Vagina (tissue), 2 donors: ENCODE measurements at regions not wholly inside any gene's neighbourhood (a gene's known extent, or its start where the extent isn't known, plus 50 kb on each side); places are given as distances from the start of the nearest gene placed in this dataset.

Source experiments
- DNase-seq, 2 donors: peaks; one replicate each; pipeline ENCODE4 v3.0.0-alpha.2; 2017; ENCODE audit errors: extremely low spot score in 2 of 2
- H3K27ac ChIP-seq: fragments of 200-600 bp; sonication (generic); one replicate; pipeline ENCODE4 v1.5.1; 2019
- H3K27me3 ChIP-seq: fragments of 200-600 bp; sonication (generic); one replicate; pipeline ENCODE4 v1.5.1; 2019
- H3K36me3 ChIP-seq, 2 donors: fragments of 200-600 bp; sonication (generic); one replicate each; pipeline ENCODE4 v1.5.1; 2017 to 2019
- H3K4me1 ChIP-seq: fragments of 200-600 bp; sonication (generic); one replicate; pipeline ENCODE4 v1.5.1; 2019
- H3K4me3 ChIP-seq, 2 donors: fragments of 200-600 bp; sonication (generic); 1 replicate in 1 of 2; 2 replicates in 1 of 2; pipeline ENCODE4 v1.5.1; 2016 to 2019
- H3K9me3 ChIP-seq: fragments of 200-600 bp; sonication (generic); one replicate; pipeline ENCODE4 v1.5.1; 2019
- POLR2A ChIP-seq, 2 donors: fragments of 450-650 bp; IDR thresholded peaks; one replicate each; pipeline ENCODE4 v1.6.1; 2017; ENCODE audit warnings: antibody characterized with exemption in 2 of 2, mild to moderate bottlenecking in 2 of 2, moderate library complexity in 2 of 2
- POLR2AphosphoS5 ChIP-seq, 2 donors: sonication (generic); formaldehyde crosslinking; IDR thresholded peaks; one replicate each; pipeline ENCODE4 v1.9.0; 2017; ENCODE audit warnings: antibody characterized with exemption in 2 of 2, mild to moderate bottlenecking in 2 of 2, low read depth in 1 of 2; ENCODE audit not compliant: insufficient read depth in 1 of 2
- intact Hi-C: fragments of 100-400 bp; cut with DNase I; formaldehyde crosslinking; loops from one replicate; pipeline ENCODE4 v1.15.1; 2023
- TF ChIP-seq, protein P1 (sequence below), 3 experiments: fragments of 450-650 bp in 2 of 3; fragments of 200-600 bp in 1 of 3; sonication (generic) in 1 of 3; IDR thresholded peaks; one replicate each; pipeline ENCODE4 v1.5.1; 2017 to 2019; ENCODE audit warnings: antibody characterized with exemption in 3 of 3, mild to moderate bottlenecking in 2 of 3, moderate library complexity in 2 of 3

DNA sequence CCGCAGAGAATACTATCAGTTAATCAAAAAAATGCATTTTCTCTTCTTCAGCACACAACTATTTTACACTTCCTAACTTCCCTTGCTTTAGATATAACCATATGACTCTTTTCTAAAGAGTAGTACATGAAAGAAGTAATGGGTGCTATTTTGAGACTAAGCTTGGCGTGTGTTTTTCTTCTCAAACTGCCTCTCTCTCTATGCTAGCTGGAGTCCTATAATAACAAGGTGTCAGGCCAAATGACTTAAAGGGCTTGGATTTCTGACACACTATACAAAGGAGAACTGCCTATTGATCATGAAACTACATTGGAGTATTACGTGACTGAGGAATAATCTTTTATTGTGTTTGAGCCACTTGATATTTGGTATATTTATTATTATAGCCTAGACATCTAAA, 1330.1 kb upstream of the SPRY2 start:
- H3K4me3 ChIP-seq = no peak overlapping the region
- intact Hi-C loops = no loop called here
- H3K36me3 ChIP-seq = no peaks in the 10 kb centered on the region
- no peak overlapping the region for H3K27ac ChIP-seq
- no peak for DNase-seq
- TF ChIP-seq, protein P1, sequence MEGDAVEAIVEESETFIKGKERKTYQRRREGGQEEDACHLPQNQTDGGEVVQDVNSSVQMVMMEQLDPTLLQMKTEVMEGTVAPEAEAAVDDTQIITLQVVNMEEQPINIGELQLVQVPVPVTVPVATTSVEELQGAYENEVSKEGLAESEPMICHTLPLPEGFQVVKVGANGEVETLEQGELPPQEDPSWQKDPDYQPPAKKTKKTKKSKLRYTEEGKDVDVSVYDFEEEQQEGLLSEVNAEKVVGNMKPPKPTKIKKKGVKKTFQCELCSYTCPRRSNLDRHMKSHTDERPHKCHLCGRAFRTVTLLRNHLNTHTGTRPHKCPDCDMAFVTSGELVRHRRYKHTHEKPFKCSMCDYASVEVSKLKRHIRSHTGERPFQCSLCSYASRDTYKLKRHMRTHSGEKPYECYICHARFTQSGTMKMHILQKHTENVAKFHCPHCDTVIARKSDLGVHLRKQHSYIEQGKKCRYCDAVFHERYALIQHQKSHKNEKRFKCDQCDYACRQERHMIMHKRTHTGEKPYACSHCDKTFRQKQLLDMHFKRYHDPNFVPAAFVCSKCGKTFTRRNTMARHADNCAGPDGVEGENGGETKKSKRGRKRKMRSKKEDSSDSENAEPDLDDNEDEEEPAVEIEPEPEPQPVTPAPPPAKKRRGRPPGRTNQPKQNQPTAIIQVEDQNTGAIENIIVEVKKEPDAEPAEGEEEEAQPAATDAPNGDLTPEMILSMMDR (IDR thresholded peaks at IDR 0.05) = no peak
- TF ChIP-seq POLR2AphosphoS5 (IDR thresholded peaks at IDR 0.05; ENCODE audit: insufficient read depth in 1 of 2, low read depth in 1 of 2) (no peak), POLR2A (IDR thresholded peaks at IDR 0.05) (no peak)
- no peaks in the 10 kb centered on the region for H3K9me3 ChIP-seq
- no peaks in the 10 kb centered on the region for H3K27me3 ChIP-seq
- no peaks in the 10 kb centered on the region for H3K4me1 ChIP-seq

DNA sequence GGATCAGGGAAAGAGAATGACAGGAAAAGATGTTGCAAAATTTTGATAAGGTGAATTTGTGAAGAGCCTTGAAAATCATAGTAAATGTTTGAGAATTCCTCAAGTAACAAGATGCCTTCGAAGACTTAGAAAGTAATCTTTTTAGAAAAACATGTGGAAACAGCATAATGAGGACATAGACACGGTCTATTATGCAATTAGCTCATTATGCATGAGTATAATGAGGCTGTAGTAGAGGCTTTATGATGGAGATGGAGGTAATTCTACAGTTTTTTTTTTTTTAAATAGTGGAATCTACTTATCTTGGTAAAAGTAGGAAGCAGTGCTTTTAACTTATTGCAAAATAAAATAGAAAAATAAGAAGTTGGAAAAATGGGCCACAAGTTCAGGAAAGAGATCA, 1329.1 kb upstream of the SPRY2 start:
- H3K4me1 ChIP-seq = no peaks in the 10 kb centered on the region
- intact Hi-C loops = no loop called here
- TF ChIP-seq POLR2AphosphoS5 (IDR thresholded peaks at IDR 0.05; ENCODE audit: insufficient read depth in 1 of 2, low read depth in 1 of 2) = no peak
- TF ChIP-seq POLR2A (IDR thresholded peaks at IDR 0.05) = no peak
- TF ChIP-seq, protein P1 (IDR thresholded peaks at IDR 0.05) = no peak

DNA sequence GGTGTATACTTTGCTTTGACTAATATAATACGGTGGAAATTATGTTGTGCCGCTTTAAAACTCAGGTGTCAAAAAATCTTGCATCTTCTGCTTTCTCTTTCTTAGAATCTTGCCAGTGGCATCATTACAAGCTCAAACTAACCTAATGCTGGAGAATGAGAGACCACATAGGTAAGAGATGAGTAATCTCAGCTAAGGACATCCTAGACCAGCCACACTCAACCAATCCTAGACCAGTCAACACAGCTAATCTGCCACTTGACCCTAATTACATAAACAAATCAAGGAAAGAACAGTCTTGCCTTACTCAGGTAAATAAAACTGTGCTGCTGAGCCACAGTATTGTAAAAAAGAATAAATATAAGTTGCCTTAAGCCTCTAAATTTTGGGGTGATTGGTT, 1323.9 kb upstream of the SPRY2 start:
- no peak for DNase-seq
- intact Hi-C loops = no loop called here
- no peak for TF ChIP-seq POLR2AphosphoS5 (IDR thresholded peaks at IDR 0.05; ENCODE audit: insufficient read depth in 1 of 2, low read depth in 1 of 2)
- TF ChIP-seq, protein P1 (IDR thresholded peaks at IDR 0.05) = no peak
- no peak for TF ChIP-seq POLR2A (IDR thresholded peaks at IDR 0.05)
- no peaks in the 10 kb centered on the region for H3K36me3 ChIP-seq
- H3K4me3 ChIP-seq = no peak overlapping the region
- H3K27me3 ChIP-seq = no peaks in the 10 kb centered on the region
- no peaks in the 10 kb centered on the region for H3K9me3 ChIP-seq
- H3K4me1 ChIP-seq = no peaks in the 10 kb centered on the region
- no peak overlapping the region for H3K27ac ChIP-seq

More for the DNA sequence above, 1329.1 kb upstream of the SPRY2 start:
- Histone ChIP-seq H3K9me3 (no peaks in the 10 kb centered on the region), H3K27me3 (no peaks in the 10 kb centered on the region), H3K4me3 (no peak overlapping the region), H3K27ac (no peak overlapping the region), H3K36me3 (no peaks in the 10 kb centered on the region)
- no peak for DNase-seq

DNA sequence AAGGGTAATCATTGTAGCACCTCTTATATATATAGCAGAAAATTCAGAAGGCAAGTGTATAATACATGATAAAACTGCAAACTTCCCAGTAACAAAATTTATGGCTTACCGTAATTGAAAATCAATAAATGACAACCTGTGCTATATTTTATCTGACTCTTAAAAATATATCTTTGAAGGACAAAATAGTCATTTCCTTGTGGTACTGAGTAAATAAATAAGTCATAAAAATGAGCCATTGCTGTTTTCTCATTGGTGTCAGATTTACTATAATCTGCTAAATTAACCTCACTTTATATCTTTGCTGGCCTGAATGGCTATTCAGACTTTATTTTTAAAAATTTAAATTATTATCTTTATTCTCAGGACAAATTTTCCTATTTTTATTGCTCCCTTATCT, 1319.1 kb upstream of the SPRY2 start:
- Histone ChIP-seq H3K27me3 (no peaks in the 10 kb centered on the region), H3K4me1 (no peaks in the 10 kb centered on the region), H3K27ac (no peak overlapping the region), H3K4me3 (no peak overlapping the region), H3K36me3 (no peaks in the 10 kb centered on the region), H3K9me3 (no peaks in the 10 kb centered on the region)
- intact Hi-C loops = no loop called here
- TF ChIP-seq POLR2A (IDR thresholded peaks at IDR 0.05) (no peak), POLR2AphosphoS5 (IDR thresholded peaks at IDR 0.05; ENCODE audit: insufficient read depth in 1 of 2, low read depth in 1 of 2) (no peak)
- TF ChIP-seq, protein P1 (IDR thresholded peaks at IDR 0.05) = no peak
- no peak for DNase-seq

DNA sequence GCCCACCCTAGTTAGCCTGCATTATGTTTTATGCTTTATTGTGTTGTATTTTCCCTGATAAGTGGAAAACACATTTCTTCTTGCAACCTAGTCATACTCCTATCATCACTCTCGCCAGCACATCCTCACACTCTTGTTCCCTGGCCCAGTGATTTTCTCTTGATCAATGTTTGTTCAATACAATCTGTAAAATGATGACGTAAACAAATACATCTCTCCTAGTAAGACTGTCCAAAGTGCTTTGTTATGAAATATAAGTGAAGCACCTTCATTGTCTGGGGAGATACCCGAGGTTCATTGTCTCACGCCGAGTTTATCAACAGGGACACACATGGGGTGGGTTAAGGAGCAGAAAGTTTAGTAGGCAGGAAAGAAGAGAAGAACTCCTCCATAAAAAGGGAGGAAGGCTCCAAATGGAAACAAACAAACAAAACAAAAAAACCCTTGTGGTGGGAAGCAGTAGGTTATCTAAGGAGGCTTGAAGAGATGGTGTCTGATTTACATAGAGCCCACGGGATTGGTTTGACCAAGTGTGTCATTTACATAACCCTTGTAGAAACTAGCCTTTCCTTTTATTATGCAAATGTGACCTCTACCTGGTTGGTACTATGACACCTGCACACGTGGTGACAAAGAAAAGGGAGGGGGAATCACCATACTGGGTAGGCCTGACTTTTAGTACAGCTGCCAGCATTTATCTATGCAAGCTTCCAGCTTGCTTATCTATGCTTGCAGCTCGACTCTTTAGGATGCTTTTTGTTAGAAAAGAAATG, 1317.9 kb upstream of the SPRY2 start:
- Histone ChIP-seq H3K9me3 (no peaks in the 10 kb centered on the region), H3K4me3 (no peak overlapping the region), H3K4me1 (no peaks in the 10 kb centered on the region), H3K27ac (no peak overlapping the region), H3K36me3 (no peaks in the 10 kb centered on the region), H3K27me3 (no peaks in the 10 kb centered on the region)
- DNase-seq = no peak
- no peak for TF ChIP-seq POLR2AphosphoS5 (IDR thresholded peaks at IDR 0.05; ENCODE audit: insufficient read depth in 1 of 2, low read depth in 1 of 2)
- TF ChIP-seq, protein P1 (IDR thresholded peaks at IDR 0.05) = no peak
- no peak for TF ChIP-seq POLR2A (IDR thresholded peaks at IDR 0.05)
- intact Hi-C loops = no loop called here
